GM21723 (cell line): ENCODE measurements at regions not wholly inside any gene's neighbourhood (a gene's known extent, or its start where the extent isn't known, plus 50 kb on each side); places are given as distances from the start of the nearest gene placed in this dataset.
"Not testable (repeated sequence)": the region's sequence is repeated elsewhere in the genome, so short reads cannot be mapped to it uniquely, and the experiment has no call there.

Source experiments
- ATAC-seq: cut with Tn5 transposase; IDR thresholded peaks from one replicate; pipeline ENCODE4 v1.9.1; 2021; ENCODE audit warnings: mild to moderate bottlenecking, moderate library complexity; ENCODE audit not compliant: unreplicated experiment

- ATAC-seq = no peak
Measured at GRCh38 chr2:82487354-82487753, 1971.7 kb downstream of the SUCLG1 start.

- no peak for ATAC-seq
Measured at GRCh38 chr2:82485701-82486100, 1973.4 kb downstream of the SUCLG1 start.

- ATAC-seq = no peak
Measured at GRCh38 chr2:82481207-82481606, 1977.9 kb downstream of the SUCLG1 start.

DNA sequence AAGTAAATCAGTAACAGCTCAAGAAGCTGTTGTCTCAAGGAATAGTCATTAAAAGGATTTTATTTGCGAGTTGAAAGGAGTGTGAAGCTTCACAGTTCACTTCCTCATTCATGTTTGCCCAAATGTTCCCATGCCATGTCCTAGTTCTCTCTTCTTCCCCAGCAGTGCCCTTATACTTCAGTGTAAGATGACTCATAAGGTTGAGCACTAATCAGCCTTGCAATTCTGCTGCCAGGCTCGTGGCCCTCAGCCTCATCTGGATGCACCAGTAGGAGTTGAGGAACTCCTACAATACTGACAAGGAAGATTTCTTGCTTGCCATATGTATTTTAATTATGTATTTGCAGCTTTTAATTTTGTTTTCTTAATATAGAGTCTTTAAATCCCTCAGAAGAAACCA lies 1980.4 kb downstream of the SUCLG1 start:
- ATAC-seq = no peak

- no peak for ATAC-seq
Measured at GRCh38 chr2:82476094-82476493, 1983.0 kb downstream of the SUCLG1 start.

GRCh38 chr2:82428251-82428650 lies 2030.8 kb downstream of the SUCLG1 start:
- ATAC-seq = no peak

DNA sequence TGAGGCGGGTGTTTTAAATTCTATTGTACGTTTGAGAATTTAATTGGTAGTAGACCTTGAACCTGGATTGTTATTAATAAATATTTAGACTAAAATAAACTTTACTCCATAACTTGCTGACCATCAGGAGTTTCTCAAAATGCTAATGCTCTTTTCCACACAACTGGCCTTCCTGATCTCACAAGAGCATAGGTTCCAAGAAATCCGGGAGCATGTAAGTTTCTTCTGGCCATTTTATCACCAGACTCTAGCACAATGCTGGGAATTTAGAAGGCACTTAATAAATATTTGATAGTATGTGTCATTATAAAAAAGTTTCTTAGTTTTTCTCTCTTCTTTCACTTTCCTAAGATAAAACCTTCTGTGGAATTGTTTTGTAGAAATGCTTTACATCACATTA lies 2047.1 kb downstream of the SUCLG1 start:
- ATAC-seq = no peak

GRCh38 chr2:82411071-82411470 lies 2048.0 kb downstream of the SUCLG1 start:
- ATAC-seq = no peak

DNA sequence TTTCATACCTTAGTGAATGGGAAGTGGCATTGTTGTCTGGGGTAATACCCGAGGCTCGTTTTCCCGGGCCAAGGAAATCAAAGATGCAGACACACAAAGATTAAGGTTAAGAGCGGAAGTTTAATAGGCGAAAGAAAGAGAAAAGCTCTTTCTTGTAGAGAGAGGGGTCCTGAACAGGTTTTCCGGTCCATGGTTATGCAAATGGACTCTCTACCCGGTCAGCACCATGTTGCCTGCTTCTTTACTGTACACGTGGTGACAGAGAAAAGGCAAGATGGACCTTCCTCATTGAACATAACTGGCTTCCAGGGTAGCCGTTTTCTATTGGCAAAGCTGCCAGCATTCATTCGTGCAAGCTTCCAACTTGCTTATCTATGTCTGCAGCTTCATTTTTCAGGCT lies 2063.5 kb downstream of the SUCLG1 start:
- no peak for ATAC-seq

DNA sequence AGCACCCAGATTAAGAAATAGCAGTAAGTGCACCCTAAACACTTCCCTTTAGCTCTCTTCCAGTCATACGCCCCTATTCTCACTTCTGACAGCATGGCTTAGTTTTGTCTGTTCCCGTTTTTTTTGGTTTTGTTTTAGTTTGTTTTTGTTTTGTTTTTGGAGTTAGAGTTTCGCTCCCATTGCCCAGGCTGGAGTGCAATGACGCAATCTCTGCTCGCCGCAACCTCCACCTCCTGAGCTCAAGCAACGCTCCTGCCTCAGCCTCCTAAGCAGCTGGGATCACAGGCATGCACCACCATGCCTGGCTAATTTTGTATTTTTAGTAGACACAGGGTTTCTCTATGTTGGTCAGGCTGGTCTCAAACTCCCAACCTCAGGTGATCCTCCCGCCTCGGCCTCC lies 2067.7 kb downstream of the SUCLG1 start:
- no peak for ATAC-seq

- no peak for ATAC-seq
Measured at GRCh38 chr2:82355622-82356021, 2051.1 kb upstream of the LRRTM1 start.

GRCh38 chr2:82345910-82346309 lies 2041.4 kb upstream of the LRRTM1 start:
- no peak for ATAC-seq

DNA sequence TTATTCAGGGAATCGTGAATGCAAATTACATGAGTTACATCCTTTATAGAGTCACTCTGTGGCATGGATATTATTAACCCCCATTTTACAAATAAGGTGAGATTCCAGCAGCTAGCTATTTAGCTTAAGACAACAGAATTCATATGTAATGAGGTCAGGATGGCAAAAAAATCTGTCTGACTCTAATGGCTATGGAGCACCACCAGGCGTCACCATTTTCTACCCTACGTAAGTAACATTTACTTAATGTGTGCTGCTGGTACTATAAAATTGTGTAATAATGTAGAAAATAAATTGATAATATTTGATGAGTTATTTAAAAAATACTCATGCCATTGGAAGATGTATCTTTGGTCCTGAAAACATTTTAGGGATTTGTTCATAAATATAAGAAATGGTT lies 2040.1 kb upstream of the LRRTM1 start:
- no peak for ATAC-seq

DNA sequence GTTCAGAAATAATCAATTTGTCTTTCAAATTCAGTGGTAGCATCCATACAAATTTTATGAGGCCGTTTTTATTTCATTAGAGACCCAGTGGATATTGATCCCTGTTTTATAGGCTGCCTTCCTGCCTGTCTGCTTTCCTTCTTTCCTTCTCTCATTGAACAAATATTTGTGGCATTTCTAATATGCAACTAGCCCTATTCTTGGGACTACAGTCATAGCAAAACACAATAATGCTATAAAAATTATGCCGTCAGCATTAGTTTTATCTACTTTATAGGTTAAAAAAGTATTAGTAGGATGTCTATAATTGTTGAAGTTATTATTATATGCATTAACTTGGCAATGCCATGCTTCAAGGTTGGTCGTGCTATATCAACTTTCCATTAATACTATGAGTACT lies 2037.8 kb upstream of the LRRTM1 start:
- no peak for ATAC-seq

GRCh38 chr2:82340578-82341053 lies 2036.1 kb upstream of the LRRTM1 start:
- no peak for ATAC-seq

- ATAC-seq = no peak
Measured at GRCh38 chr2:82339805-82340204, 2035.3 kb upstream of the LRRTM1 start.

DNA sequence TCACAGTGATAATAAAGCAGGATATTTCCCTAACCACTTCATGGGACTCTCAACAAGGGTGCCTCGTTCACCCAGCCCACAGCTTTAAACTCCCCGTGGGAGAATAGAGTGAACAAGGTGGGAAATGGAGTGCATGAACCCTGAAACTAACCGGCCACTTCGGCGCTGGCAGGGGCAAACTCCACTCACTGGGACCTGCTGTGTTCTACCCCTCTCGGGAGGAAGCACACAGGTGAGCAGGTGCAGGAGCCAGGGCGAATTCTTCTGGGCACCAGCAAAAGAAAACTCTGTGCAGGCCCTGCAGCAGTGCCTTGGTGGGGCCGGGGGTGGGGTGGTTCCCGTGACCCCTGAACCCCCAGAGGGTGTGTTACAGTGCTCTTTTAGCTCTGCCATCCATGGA lies 2029.1 kb upstream of the LRRTM1 start:
- ATAC-seq = no peak

GRCh38 chr2:82330155-82330554 lies 2025.6 kb upstream of the LRRTM1 start:
- no peak for ATAC-seq

DNA sequence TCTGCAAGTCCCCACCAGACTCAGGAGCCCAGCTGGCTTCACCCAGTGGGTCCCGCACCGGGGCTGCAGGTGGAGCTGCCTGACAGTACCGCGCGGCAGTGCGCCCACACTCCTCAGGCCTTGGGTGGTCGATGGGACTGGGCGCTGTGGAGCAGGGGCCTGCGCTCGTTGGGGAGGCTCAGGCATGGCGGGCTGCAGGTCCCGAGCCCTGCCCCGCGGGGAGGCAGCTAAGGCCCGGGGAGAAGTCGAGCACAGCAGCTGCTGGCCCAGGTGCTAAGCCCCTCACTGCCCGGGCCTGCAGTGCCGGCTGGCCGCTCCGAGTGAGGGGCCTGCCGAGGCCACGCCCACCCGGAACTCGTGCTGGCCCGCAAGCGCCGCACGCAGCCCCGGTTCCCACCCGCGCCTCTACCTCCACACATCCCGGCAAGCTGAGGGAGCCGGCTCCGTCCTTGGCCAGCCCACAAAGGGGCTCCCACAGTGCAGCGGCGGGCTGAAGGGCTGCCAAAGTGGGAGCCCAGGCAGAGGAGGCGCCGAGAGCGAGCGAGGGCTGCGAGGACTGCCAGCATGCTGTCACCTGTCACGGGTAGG lies 2021.7 kb upstream of the LRRTM1 start:
- ATAC-seq = not testable (repeated sequence)

- no peak for ATAC-seq
Measured at GRCh38 chr2:82320296-82320695, 2015.7 kb upstream of the LRRTM1 start.

GRCh38 chr2:82317012-82317411 lies 2012.5 kb upstream of the LRRTM1 start:
- no peak for ATAC-seq

DNA sequence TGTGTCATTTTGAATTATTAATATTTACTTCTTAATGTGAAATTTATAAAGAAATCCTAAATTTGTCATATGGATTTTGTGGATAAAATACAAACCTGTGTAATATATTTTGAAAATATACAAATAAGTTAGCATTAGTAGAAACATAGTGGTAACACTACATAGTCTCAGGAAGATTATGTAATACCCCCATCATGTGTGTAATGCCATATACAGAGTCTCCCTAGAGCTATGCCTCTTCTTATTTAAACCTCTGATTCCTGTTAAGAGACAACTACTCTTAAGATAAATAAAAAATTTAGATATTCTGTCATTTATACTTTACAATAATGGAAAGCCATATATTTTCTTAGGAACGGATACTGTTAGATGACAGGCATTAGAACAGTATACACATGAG lies 2012.0 kb upstream of the LRRTM1 start:
- no peak for ATAC-seq

DNA sequence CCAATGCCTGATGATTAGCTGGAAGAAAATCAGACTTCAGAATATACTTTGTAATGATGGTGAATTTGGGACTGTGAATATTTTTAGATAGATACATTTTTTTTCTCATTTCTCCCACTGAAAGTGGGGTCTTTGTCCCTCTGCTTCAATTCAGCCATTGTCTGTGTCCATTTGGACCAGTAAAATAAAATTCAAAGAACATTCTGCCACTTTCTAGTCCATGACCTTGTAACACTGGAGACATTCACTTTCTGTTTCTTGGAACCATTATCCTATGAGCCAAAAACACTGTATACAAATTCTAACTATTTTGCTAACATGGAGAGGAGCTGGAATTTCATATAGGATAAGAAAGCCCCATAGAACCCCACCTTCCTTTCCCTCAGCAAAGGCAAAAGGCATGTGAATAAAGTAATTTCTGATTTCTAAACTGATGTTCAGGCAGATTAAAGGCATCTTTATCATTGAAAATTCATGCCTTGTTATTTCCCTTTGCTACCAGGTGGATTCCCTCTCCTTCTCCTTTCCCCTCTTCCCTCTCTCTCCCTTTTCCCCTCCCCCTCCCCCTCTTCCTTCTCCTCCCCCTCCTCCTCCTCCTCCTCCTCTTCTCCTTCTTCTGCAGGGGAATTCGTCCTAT lies 2010.4 kb upstream of the LRRTM1 start:
- ATAC-seq = no peak
